GM20000 (cell line): ENCODE measurements at regions not wholly inside any gene's neighbourhood (a gene's known extent, or its start where the extent isn't known, plus 50 kb on each side); places are given as distances from the start of the nearest gene placed in this dataset.

ENCODE experiments used
- DNase-seq: peaks from one replicate; pipeline ENCODE4 v3.0.0; 2012; ENCODE audit warnings: low spot score
- TF ChIP-seq, protein P1 (sequence below): IDR thresholded peaks from 2 replicates; pipeline ENCODE4 v1.5.1; 2012; ENCODE audit warnings: mild to moderate bottlenecking, control low read depth; ENCODE audit errors: extremely low read depth, missing control alignments

- DNase-seq = no peak
- TF ChIP-seq, protein P1, sequence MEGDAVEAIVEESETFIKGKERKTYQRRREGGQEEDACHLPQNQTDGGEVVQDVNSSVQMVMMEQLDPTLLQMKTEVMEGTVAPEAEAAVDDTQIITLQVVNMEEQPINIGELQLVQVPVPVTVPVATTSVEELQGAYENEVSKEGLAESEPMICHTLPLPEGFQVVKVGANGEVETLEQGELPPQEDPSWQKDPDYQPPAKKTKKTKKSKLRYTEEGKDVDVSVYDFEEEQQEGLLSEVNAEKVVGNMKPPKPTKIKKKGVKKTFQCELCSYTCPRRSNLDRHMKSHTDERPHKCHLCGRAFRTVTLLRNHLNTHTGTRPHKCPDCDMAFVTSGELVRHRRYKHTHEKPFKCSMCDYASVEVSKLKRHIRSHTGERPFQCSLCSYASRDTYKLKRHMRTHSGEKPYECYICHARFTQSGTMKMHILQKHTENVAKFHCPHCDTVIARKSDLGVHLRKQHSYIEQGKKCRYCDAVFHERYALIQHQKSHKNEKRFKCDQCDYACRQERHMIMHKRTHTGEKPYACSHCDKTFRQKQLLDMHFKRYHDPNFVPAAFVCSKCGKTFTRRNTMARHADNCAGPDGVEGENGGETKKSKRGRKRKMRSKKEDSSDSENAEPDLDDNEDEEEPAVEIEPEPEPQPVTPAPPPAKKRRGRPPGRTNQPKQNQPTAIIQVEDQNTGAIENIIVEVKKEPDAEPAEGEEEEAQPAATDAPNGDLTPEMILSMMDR = no peak
These were observed 390.6 kb downstream of the NDFIP2 start for GRCh38 chr13:79871594-79871993.

- no peak for DNase-seq
- TF ChIP-seq, protein P1 = no peak
These were observed 389.8 kb downstream of the NDFIP2 start for GRCh38 chr13:79870766-79871165.

- DNase-seq = no peak
- TF ChIP-seq, protein P1 = no peak
These were observed 389.2 kb downstream of the NDFIP2 start for GRCh38 chr13:79870123-79870522.

- TF ChIP-seq, protein P1 = no peak
- DNase-seq = no peak
These were observed 388.4 kb downstream of the NDFIP2 start for GRCh38 chr13:79869326-79869725.

GRCh38 chr13:79867254-79867653, 386.3 kb downstream of the NDFIP2 start:
- DNase-seq = no peak
- TF ChIP-seq, protein P1 = no peak

GRCh38 chr13:79866436-79866835, 385.5 kb downstream of the NDFIP2 start:
- no peak for DNase-seq
- TF ChIP-seq, protein P1 = no peak

DNA sequence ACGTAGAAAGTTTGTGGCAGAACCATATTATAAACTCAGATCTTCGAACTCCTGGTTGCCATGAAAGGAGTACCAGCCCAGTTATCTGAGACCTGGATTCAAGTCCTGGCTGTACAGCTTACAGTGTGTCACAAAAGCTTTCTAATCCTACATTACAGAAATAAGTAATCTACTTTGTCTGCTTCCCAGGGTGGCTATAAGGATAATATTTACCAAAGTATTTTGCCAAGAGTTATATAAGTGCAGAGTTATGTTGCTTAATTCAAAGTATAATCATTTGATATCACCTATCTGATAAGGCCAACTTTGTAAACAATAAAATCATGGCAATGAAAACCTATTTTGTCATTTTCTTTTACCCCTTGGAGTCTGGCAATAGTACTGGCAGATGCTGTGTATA, 381.6 kb downstream of the NDFIP2 start:
- no peak for DNase-seq
- TF ChIP-seq, protein P1 = no peak

GRCh38 chr13:79861731-79862130, 380.8 kb downstream of the NDFIP2 start:
- no peak for DNase-seq
- TF ChIP-seq, protein P1 = no peak
